K562 (cell line): ENCODE measurements at regions not wholly inside any gene's neighbourhood (a gene's known extent, or its start where the extent isn't known, plus 50 kb on each side); places are given as distances from the start of the nearest gene placed in this dataset.

Experiments
- ATAC-seq: fragments of 200-7000 bp; cut with Tn5 transposase; 3 replicates; pipeline ENCODE4 v1.9.1; 2020; ENCODE audit warnings: moderate library complexity
- BruUV-seq: library from RNA; stranded (reverse); fragments of 400-500 nt; replicated peaks from 2 replicates; lab custom pipeline; 2021; lab: Mats Ljungman, UMichigan
- CTCF ChIA-PET: fragments of 300-600 bp; formaldehyde crosslinking; extraction: SDS; loops from one replicate; lab custom pipeline; 2021; ENCODE audit warnings: low intra/inter-chr PET ratio; lab: Yijun Ruan, JAX
- POLR2A ChIA-PET: fragments of 300-600, 350-650 bp; sonication (Branson Sonifier 250); formaldehyde crosslinking; extraction: SDS; loops from one replicate; lab custom pipeline; 2021; ENCODE audit warnings: antibody characterized with exemption, inconsistent platforms; lab: Yijun Ruan, JAX
- DNase-seq, 4 experiments: peaks; one replicate each; pipeline versions ENCODE4 v3.0.0 to v3.0.0-alpha.2; 2011 to 2018; ENCODE audit warnings: low spot score in 3 of 4, mixed read lengths in 3 of 4; ENCODE audit errors: extremely low read depth in 1 of 4
- FAIRE-seq: peaks from 2 replicates; lab custom pipeline; 2011; peaks lifted over from hg19 to GRCh38; lab: Jason Lieb, UNC
- H2AFZ ChIP-seq: 2 replicates; pipeline ENCODE4 v1.6.0; 2011; ENCODE audit warnings: low read depth, low read length, control low read depth, inconsistent platforms
- H3K27ac ChIP-seq: fragments of 200-600 bp; 3 replicates; pipeline ENCODE4 v1.8.0; 2011; ENCODE audit warnings: low read depth, mild to moderate bottlenecking, control low read depth, inconsistent platforms, low read length, moderate library complexity, mixed read lengths; ENCODE audit errors: extremely low read depth
- H3K27me3 ChIP-seq, 2 experiments: fragments of 300-600 bp in 1 of 2; 2 replicates in 1 of 2; 3 replicates in 1 of 2; pipeline versions ENCODE4 v1.6.0 to v1.8.0; 2011; ENCODE audit warnings: inconsistent platforms in 2 of 2, low read length in 2 of 2, mild to moderate bottlenecking in 1 of 2, mixed read lengths in 1 of 2, moderate library complexity in 1 of 2; ENCODE audit not compliant: control insufficient read depth in 2 of 2, insufficient read depth in 2 of 2
- H3K36me3 ChIP-seq: fragments of 300-600 bp; 3 replicates; pipeline ENCODE4 v1.8.0; 2011; ENCODE audit warnings: mild to moderate bottlenecking, low read length, inconsistent platforms; ENCODE audit not compliant: control insufficient read depth, insufficient read depth
- H3K4me1 ChIP-seq, 2 experiments: fragments of 200-600 bp in 1 of 2; replicated peaks in 1 of 2; 2 replicates in 1 of 2; 3 replicates in 1 of 2; pipeline versions ENCODE4 v1.5.1 to v1.8.0; 2011; ENCODE audit warnings: inconsistent platforms in 2 of 2, low read length in 2 of 2, mild to moderate bottlenecking in 1 of 2, mixed read lengths in 1 of 2, moderate library complexity in 1 of 2; ENCODE audit not compliant: control insufficient read depth in 2 of 2, insufficient read depth in 2 of 2
- H3K4me2 ChIP-seq: 2 replicates; pipeline ENCODE4 v1.6.1; 2011; ENCODE audit warnings: low read length, control low read depth, inconsistent platforms, mixed read lengths; ENCODE audit not compliant: insufficient read depth
- H3K4me3 ChIP-seq: fragments of 200-600 bp; sonication (generic), shearing (Covaris generic); 2 replicates; pipeline ENCODE4 v1.5.1; 2016; ENCODE audit warnings: control low read depth, inconsistent platforms
- H3K79me2 ChIP-seq: fragments of 200-600 bp; 3 replicates; pipeline ENCODE4 v1.8.0; 2011; ENCODE audit warnings: low read length, inconsistent platforms; ENCODE audit not compliant: control insufficient read depth, insufficient read depth
- H3K9ac ChIP-seq, 2 experiments: 2 replicates each; pipeline versions ENCODE4 v1.6.0 to v1.6.1; 2011; ENCODE audit warnings: low read depth in 2 of 2, low read length in 2 of 2, control low read depth in 1 of 2, inconsistent platforms in 1 of 2, mild to moderate bottlenecking in 1 of 2, mixed read lengths in 1 of 2; ENCODE audit not compliant: insufficient read depth in 1 of 2
- H3K9me1 ChIP-seq: one replicate; pipeline ENCODE4 v1.6.0; 2011; ENCODE audit warnings: inconsistent platforms, mild to moderate bottlenecking, low read length, moderate library complexity; ENCODE audit not compliant: control insufficient read depth, insufficient read depth
- H3K9me3 ChIP-seq: replicated peaks from 2 replicates; pipeline ENCODE4 v1.5.1; 2011; ENCODE audit warnings: low read depth, low read length, inconsistent platforms; ENCODE audit not compliant: control insufficient read depth, insufficient read depth
- H4K20me1 ChIP-seq: replicated peaks from 2 replicates; pipeline ENCODE4 v1.6.1; 2011; ENCODE audit warnings: low read length, inconsistent platforms, mixed read lengths; ENCODE audit not compliant: control insufficient read depth, insufficient read depth
- CREM ChIP-seq: IDR thresholded peaks from 2 replicates; pipeline ENCODE4 v1.6.1; 2014; ENCODE audit warnings: antibody characterized with exemption, low read depth
- POU5F1 ChIP-seq: fragments of 150-350 bp; IDR thresholded peaks from 2 replicates; pipeline ENCODE4 v1.6.1; 2014; ENCODE audit warnings: borderline replicate concordance, low read length, low read depth, mild to moderate bottlenecking; ENCODE audit not compliant: partially characterized antibody
- SPI1 ChIP-seq: IDR thresholded peaks from 2 replicates; pipeline ENCODE4 v1.6.1; 2011; ENCODE audit warnings: low read depth, low read length, control low read depth, borderline replicate concordance
- SREBF2 ChIP-seq: sonication (generic); formaldehyde crosslinking; IDR thresholded peaks from 2 replicates; pipeline ENCODE4 v1.4.0; 2020; ENCODE audit warnings: mild to moderate bottlenecking, missing genetic modification reagents
- STAT5B ChIP-seq: fragments of 250-450 bp; sonication (Bioruptor Pico); IDR thresholded peaks from 2 replicates; pipeline ENCODE4 v1.8.0; 2021; ENCODE audit warnings: mild to moderate bottlenecking, inconsistent platforms
- TAL1 ChIP-seq: fragments of 450-650 bp; IDR thresholded peaks from 2 replicates; pipeline ENCODE4 v1.6.1; 2016; ENCODE audit warnings: mild to moderate bottlenecking
- ZNF699 ChIP-seq: fragments of 250-450 bp; sonication (Bioruptor Pico); IDR thresholded peaks from 2 replicates; pipeline ENCODE4 v1.8.0; 2021; ENCODE audit warnings: mild to moderate bottlenecking, moderate library complexity; ENCODE audit not compliant: insufficient replicate concordance
- ZNF778 ChIP-seq: fragments of 450-650 bp; formaldehyde crosslinking; IDR thresholded peaks from 2 replicates; pipeline ENCODE4 v1.4.0; 2020; ENCODE audit warnings: mild to moderate bottlenecking, moderate library complexity
- ZNF79 ChIP-seq: fragments of 250-450 bp; sonication (Bioruptor Pico); IDR thresholded peaks from 2 replicates; pipeline ENCODE4 v1.4.0; 2020; ENCODE audit warnings: low read depth, mild to moderate bottlenecking, moderate library complexity
- WGBS: fragments of 100-300 bp; shearing (Covaris generic); methylation state at CpG from one replicate; pipeline ENCODE4 v1.1.6; 2016; ENCODE audit warnings: low coverage, mixed read lengths; ENCODE audit not compliant: insufficient coverage; ENCODE audit errors: missing lambda C conversion rate; 5-methylcytosine and 5-hydroxymethylcytosine counted together
- in situ Hi-C: fragments of 300-500 bp; cut with MboI; formaldehyde crosslinking; loops from 4 replicates; pipeline ENCODE4 v1.15.0; 2018; ENCODE audit warnings: inconsistent platforms, mixed read lengths
- intact Hi-C: fragments of 100-400 bp; cut with micrococcal nuclease; formaldehyde crosslinking; loops from 2 replicates; pipeline ENCODE4 v1.14.2; 2022
- TF ChIP-seq, protein P1 (sequence below): fragments of 250-450 bp; sonication (Bioruptor Pico); IDR thresholded peaks from 2 replicates; pipeline ENCODE4 v1.5.0; 2021; ENCODE audit warnings: mild to moderate bottlenecking, moderate library complexity
- TF ChIP-seq, protein P2 (sequence below): IDR thresholded peaks from 2 replicates; pipeline ENCODE4 v1.6.1; 2011; ENCODE audit warnings: borderline replicate concordance, low read depth, mild to moderate bottlenecking, moderate library complexity, low read length; ENCODE audit not compliant: insufficient read depth, poor library complexity, severe bottlenecking

DNA sequence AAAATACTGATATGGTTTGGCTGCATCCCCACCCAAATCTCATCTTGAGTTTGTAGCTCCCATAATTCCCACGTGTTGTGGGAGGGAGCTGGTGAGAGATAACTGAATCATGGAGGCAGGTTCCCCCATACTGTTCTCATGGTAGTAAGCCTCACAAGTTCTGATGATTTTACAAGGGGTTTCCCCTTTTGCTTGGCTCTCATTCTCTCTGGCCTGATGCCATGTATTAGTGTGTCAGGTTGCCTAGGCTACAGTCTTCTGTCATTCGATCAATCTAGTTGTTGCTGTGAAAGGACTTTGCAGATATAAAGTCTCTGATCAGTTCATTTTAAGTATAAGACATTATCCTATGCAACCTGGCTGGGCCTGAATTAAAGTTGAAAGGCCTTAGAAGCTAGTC, 209.3 kb upstream of the MAOA start:
- Histone ChIP-seq H3K36me3 (no peaks in the 10 kb centered on the region), H3K4me2 (no peak overlapping the region), H3K9me1 (no peaks in the 10 kb centered on the region), H3K27ac (no peak overlapping the region), H4K20me1 (no peaks in the 10 kb centered on the region), H3K4me1 (no peaks in the 10 kb centered on the region), H3K9me3 (no peaks in the 10 kb centered on the region), H3K9ac (no peak overlapping the region), H3K27me3 (no peaks in the 10 kb centered on the region), H3K4me3 (no peak overlapping the region), H3K79me2 (no peaks in the 10 kb centered on the region), H2AFZ (no peak overlapping the region)
- ATAC-seq: no peak
- no peak for DNase-seq
- no TSS peak for BruUV-seq
- ChIA-PET CTCF (no interaction called here), POLR2A (no interaction called here)
- WGBS: 0% methylated on average over 2 of the region's 2 CpGs
- no peak for TF ChIP-seq CREM
- TF ChIP-seq TAL1: no peak
- TF ChIP-seq SREBF2: no peak
- TF ChIP-seq POU5F1: no peak
- TF ChIP-seq, protein P1, sequence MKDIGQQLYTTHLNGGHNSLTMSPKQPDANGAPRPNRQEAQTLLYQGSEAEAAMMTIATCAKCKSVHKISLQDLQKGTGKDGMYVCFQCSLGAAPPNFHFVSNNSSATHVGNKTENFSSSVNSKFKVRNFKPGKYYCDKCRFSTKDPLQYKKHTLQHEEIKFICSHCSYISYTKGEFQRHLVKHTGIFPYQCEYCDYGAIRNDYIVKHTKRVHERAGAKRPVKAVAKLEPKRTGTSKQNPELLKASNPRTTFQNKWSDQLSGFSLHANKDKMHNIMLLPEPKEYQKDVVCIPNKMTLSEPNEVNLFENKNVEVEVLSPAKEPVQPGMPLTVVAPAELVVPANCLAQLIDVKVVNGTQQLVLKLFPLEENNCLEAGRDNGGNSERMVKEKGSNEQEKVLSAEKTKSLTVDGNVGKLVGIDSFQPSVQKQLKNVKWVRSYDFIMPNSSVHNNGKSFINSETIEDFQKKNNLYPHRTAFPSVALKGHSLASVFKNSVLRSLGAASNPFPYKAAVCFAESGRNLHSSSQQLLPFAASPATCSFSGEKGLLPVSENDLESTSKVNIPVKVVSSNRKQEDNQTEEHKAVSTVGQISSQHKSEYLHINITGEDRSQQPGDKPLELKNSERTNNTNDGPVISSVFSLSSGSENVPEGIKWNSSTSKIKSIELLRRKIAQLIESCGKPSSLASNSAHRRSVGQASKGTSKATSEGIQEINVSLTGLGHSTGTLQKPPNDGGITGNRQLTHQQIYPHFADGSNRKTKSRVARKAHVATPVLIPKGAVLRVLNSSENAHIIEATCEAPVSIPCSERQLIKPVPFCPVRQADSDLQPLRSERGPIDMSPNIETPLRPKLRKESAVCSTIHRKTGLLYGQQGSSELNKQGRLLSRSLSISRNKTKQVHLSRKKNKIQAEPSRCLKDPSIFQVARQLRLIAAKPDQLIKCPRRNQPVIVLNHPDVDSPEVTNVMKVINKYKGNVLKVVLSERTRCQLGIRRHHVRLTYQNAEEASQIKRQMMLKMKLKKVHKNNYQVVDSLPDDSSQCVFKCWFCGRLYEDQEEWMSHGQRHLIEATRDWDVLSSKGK: no peak
- TF ChIP-seq SPI1: no peak
- TF ChIP-seq, protein P2, sequence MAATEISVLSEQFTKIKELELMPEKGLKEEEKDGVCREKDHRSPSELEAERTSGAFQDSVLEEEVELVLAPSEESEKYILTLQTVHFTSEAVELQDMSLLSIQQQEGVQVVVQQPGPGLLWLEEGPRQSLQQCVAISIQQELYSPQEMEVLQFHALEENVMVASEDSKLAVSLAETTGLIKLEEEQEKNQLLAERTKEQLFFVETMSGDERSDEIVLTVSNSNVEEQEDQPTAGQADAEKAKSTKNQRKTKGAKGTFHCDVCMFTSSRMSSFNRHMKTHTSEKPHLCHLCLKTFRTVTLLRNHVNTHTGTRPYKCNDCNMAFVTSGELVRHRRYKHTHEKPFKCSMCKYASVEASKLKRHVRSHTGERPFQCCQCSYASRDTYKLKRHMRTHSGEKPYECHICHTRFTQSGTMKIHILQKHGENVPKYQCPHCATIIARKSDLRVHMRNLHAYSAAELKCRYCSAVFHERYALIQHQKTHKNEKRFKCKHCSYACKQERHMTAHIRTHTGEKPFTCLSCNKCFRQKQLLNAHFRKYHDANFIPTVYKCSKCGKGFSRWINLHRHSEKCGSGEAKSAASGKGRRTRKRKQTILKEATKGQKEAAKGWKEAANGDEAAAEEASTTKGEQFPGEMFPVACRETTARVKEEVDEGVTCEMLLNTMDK: no peak
- TF ChIP-seq ZNF79: no peak
- no peak for TF ChIP-seq STAT5B
- TF ChIP-seq ZNF699 (CRISPR knock-in tag): no peak
- no peak for TF ChIP-seq ZNF778
- intact Hi-C loops (no loop called here), in situ Hi-C loops (no loop called here)
- FAIRE-seq: no peak
